ENCODE measurements at regions not wholly inside any gene's neighbourhood (a gene's known extent, or its start where the extent isn't known, plus 50 kb on each side); places are given as distances from the start of the nearest gene placed in this dataset.

- no peak for DNase-seq (ENCODE audit: low spot score)
Measured at GRCh38 chr1:38551318-38552307, 308.0 kb downstream of the RRAGC start.

GRCh38 chr1:38549191-38549590 lies 310.4 kb downstream of the RRAGC start:
- DNase-seq (ENCODE audit: low spot score): no peak

GRCh38 chr1:38547321-38547720 lies 312.3 kb downstream of the RRAGC start:
- no peak for DNase-seq (ENCODE audit: low spot score)

GRCh38 chr1:38546636-38547035 lies 312.9 kb downstream of the RRAGC start:
- no peak for DNase-seq (ENCODE audit: low spot score)

GRCh38 chr1:38541223-38541622 lies 318.3 kb downstream of the RRAGC start:
- no peak for DNase-seq (ENCODE audit: low spot score)

GRCh38 chr1:38539931-38540330 lies 319.6 kb downstream of the RRAGC start:
- no peak for DNase-seq (ENCODE audit: low spot score)

GRCh38 chr1:38538834-38539233 lies 320.7 kb downstream of the RRAGC start:
- DNase-seq (ENCODE audit: low spot score): no peak

GRCh38 chr1:38536089-38536488 lies 323.5 kb downstream of the RRAGC start:
- DNase-seq (ENCODE audit: low spot score): no peak

GRCh38 chr1:38534473-38534823 lies 325.1 kb downstream of the RRAGC start:
- DNase-seq (ENCODE audit: low spot score): no peak

- DNase-seq (ENCODE audit: low spot score): no peak
Measured at GRCh38 chr1:38533772-38534472, 325.6 kb downstream of the RRAGC start.

GRCh38 chr1:38530957-38531356 lies 328.6 kb downstream of the RRAGC start:
- no peak for DNase-seq (ENCODE audit: low spot score)

GRCh38 chr1:38529946-38530345 lies 329.6 kb downstream of the RRAGC start:
- DNase-seq (ENCODE audit: low spot score): no peak

- no peak for DNase-seq (ENCODE audit: low spot score)
Measured at GRCh38 chr1:38529391-38529790, 330.2 kb downstream of the RRAGC start.

- DNase-seq (ENCODE audit: low spot score): no peak
Measured at GRCh38 chr1:38528623-38529022, 330.9 kb downstream of the RRAGC start.

- DNase-seq (ENCODE audit: low spot score): no peak
Measured at GRCh38 chr1:38527373-38527966, 332.1 kb downstream of the RRAGC start.

- no peak for DNase-seq (ENCODE audit: low spot score)
Measured at GRCh38 chr1:38526046-38526445, 333.5 kb downstream of the RRAGC start.

- DNase-seq (ENCODE audit: low spot score): no peak
Measured at GRCh38 chr1:38525343-38526043, 334.1 kb downstream of the RRAGC start.

GRCh38 chr1:38524025-38524641 lies 335.4 kb downstream of the RRAGC start:
- no peak for DNase-seq (ENCODE audit: low spot score)

- DNase-seq (ENCODE audit: low spot score): no peak
Measured at GRCh38 chr1:38523568-38523939, 336.0 kb downstream of the RRAGC start.

- no peak for DNase-seq (ENCODE audit: low spot score)
Measured at GRCh38 chr1:38522915-38523567, 336.5 kb downstream of the RRAGC start.

- DNase-seq (ENCODE audit: low spot score): no peak
Measured at GRCh38 chr1:38516560-38516959, 343.0 kb downstream of the RRAGC start.
